22Rv1 (cell line): ENCODE measurements at regions not wholly inside any gene's neighbourhood (a gene's known extent, or its start where the extent isn't known, plus 50 kb on each side); places are given as distances from the start of the nearest gene placed in this dataset.
A peak's percentile ranks its signal among the peaks of the same experiment; 100 is the strongest.

Source experiments
- H3K27ac ChIP-seq: fragments of 450-650 bp; 2 replicates; pipeline ENCODE4 v1.5.1; 2017
- CTCF ChIP-seq: fragments of 450-650 bp; IDR thresholded peaks from 2 replicates; pipeline ENCODE4 v1.5.1; 2017; ENCODE audit warnings: mild to moderate bottlenecking
- ZFX ChIP-seq: fragments of 450-650 bp; IDR thresholded peaks from 2 replicates; pipeline ENCODE4 v1.6.1; 2017; ENCODE audit warnings: antibody characterized with exemption, borderline replicate concordance

- H3K27ac ChIP-seq, result no peak overlapping the region
- no peak for TF ChIP-seq ZFX
- TF ChIP-seq CTCF, result no peak
Measured at GRCh38 chr1:47703156-47703825, 265.4 kb downstream of the FOXD2 start.

- no peak overlapping the region for H3K27ac ChIP-seq
- peak; percentile 32 for TF ChIP-seq CTCF
- TF ChIP-seq ZFX, result no peak
Measured at GRCh38 chr1:47703981-47704596, 266.2 kb downstream of the FOXD2 start.

DNA sequence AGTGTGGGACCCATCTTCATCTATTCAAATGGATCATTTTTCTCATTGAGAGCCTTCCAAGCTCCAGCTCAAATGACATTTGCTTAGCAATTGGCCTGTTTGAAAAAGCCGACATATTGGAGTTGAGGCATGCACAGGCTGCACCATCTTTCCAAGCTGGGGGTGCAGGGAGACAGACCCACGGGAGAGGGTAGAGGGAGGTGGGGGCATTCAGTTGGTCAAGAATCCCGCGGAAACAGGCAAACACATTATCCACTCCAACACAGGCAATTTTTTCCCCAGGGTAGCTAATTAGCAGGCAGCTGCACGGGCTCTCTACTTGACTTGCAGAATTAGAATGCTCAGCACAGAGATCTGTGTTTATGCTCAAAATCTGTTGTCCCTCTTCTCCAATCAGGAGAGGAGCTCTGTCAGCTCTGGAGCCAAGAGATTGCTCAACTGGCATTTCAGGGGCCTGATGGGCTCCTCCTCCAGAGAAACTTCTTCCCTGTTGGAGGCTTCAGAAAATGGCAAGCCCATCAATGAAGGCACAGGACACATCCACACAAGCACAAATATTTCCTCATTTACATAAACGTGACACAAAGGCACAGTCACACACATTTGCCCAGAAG, 267.8 kb downstream of the FOXD2 start:
- TF ChIP-seq ZFX (no peak), CTCF (no peak)
- no peak overlapping the region for H3K27ac ChIP-seq

DNA sequence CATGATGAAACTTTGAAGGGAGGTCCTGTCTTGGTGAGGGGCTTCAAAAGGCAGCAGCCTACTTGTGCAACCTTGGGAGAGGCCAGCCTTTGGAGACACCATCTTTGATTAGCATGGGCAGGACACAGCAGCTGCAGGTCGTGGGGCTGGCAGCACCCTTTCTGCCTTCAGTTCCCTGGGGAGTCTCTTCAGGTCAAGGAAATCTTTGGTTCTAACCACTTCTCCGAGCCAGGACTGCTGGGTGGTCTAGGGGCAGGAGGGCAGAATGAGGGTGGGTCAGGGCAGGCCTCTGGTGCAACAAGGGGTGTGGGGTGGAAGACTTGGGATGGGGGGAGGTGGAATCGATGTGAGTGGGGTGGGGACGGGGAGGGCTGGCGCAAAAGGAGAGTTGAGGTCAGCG, 269.7 kb downstream of the FOXD2 start:
- TF ChIP-seq CTCF (no peak), ZFX (no peak)

DNA sequence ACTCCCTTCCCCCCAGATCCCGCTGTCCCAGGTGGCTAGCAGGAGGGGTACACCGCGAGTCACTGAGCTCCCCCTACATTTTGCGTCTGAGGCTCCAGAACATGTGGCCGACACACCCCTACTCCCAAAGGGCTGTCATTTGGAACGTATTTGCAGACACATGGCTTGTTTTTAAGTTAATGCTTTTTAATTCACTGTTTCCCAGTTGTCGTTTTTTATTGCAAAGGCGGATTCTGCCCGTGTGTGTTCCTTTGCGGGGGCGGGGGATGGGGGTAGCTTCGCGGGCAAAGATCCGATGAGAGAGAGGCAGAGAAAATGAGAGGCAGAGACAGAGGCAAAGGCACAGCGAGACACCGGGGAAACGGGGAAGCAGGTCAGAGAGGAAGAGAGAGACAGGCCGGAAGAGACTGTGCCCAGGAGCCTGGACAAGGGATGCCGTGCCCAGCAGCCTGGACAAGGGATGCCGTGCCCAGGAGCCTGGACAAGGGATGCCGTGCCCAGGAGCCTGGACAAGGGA, 270.2 kb downstream of the FOXD2 start:
- TF ChIP-seq CTCF (no peak), ZFX (no peak)
- H3K27ac ChIP-seq, result no peak overlapping the region

More for the DNA sequence above, 269.7 kb downstream of the FOXD2 start:
- H3K27ac ChIP-seq, result no peak overlapping the region

DNA sequence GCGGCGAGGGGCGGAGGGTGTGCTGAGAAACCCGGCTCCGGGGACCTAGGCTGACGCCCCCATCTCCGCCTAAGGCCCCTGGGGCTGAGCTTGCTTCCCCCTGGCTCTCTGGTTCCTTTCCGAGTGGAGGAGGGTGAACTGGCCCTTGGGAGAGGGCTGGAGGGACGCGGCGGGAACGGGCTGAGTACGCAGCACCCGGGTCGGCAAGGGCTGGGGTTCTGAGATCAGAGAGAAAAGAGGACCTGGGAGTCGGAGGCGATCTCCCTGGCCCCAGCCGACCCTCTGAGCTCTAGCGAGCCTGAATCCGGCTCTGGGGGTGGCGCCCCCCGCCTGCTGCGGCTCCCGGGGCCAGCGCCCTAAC, 270.8 kb downstream of the FOXD2 start:
- TF ChIP-seq CTCF (no peak), ZFX (no peak)
- H3K27ac ChIP-seq, result no peak overlapping the region
